GM13976 (cell line): ENCODE measurements at regions not wholly inside any gene's neighbourhood (a gene's known extent, or its start where the extent isn't known, plus 50 kb on each side); places are given as distances from the start of the nearest gene placed in this dataset.

Experiments
- DNase-seq: peaks from one replicate; pipeline ENCODE4 v3.0.0; 2012; ENCODE audit warnings: low spot score
- in situ Hi-C: fragments of 300-500 bp; cut with MboI; formaldehyde crosslinking; loops from one replicate; pipeline ENCODE4 v1.12.0; 2022; ENCODE audit warnings: low sequenced_read_pairs, mixed read lengths, inconsistent platforms; ENCODE audit not compliant: unreplicated experiment
- TF ChIP-seq, protein P1 (sequence below): IDR thresholded peaks from 2 replicates; pipeline ENCODE4 v1.5.1; 2012; ENCODE audit warnings: borderline replicate concordance, mild to moderate bottlenecking; ENCODE audit not compliant: insufficient read depth; ENCODE audit errors: extremely low read depth, missing control alignments, control extremely low read depth

DNA sequence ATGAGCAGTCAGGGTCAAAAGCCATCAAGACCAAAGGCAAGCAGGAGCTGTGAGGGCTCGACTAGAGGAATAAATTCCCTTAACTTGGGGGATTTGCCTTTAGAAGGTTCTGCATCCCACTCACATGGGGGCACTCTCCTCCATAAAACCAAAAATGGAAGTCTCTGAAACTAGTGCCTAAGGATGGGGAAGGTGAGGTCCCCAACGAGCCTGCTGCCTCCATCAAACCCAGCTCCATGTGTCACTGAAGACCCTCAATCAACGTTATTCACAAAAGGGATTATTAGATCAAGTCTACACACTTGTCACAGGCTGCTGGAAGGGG is 254.9 kb upstream of the NCKAP5 start:
- TF ChIP-seq, protein P1, sequence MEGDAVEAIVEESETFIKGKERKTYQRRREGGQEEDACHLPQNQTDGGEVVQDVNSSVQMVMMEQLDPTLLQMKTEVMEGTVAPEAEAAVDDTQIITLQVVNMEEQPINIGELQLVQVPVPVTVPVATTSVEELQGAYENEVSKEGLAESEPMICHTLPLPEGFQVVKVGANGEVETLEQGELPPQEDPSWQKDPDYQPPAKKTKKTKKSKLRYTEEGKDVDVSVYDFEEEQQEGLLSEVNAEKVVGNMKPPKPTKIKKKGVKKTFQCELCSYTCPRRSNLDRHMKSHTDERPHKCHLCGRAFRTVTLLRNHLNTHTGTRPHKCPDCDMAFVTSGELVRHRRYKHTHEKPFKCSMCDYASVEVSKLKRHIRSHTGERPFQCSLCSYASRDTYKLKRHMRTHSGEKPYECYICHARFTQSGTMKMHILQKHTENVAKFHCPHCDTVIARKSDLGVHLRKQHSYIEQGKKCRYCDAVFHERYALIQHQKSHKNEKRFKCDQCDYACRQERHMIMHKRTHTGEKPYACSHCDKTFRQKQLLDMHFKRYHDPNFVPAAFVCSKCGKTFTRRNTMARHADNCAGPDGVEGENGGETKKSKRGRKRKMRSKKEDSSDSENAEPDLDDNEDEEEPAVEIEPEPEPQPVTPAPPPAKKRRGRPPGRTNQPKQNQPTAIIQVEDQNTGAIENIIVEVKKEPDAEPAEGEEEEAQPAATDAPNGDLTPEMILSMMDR: no peak
- in situ Hi-C loops: no loop called here
- DNase-seq: no peak

GRCh38 chr2:133824869-133825268 is 256.6 kb upstream of the NCKAP5 start:
- in situ Hi-C loops: no loop called here
- no peak for DNase-seq
- TF ChIP-seq, protein P1: no peak

DNA sequence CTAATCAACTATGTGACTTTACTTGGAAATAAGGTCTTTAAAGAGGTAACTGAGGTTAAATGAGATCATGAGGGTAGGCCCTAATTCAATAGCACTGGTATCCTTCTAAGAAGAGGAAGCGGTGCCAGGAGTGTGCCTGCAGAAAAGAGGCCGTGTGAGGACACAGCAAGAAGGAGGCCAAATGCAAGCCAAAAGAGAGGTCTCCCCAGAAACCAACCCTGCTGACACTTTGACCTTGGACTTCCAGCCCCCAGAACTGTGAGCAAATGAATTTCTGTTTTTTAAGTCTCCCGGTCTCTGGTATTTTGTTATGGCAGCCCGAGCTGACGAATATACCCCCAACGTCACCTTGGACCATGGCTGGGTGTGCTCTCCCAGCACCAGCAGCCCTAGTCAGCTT is 257.5 kb upstream of the NCKAP5 start:
- in situ Hi-C loops: no loop called here
- TF ChIP-seq, protein P1: no peak
- DNase-seq: no peak

DNA sequence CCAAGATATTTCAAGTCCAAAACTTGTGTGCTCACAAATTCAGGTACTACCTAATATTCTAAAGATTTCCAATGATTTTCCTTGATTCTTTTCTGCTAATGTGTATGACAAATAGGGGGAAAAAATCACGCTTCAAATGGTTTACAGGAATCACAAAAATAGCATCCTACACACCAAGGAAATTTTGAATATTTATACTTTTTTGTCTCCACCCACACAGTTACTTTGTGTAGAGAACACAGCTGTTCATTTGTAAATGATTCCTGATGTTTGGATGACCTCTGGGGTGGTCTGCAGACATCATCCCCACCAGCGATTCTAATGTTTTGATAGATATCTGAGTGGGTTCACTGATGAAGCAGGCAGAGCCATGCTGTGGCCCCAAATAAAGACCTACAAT is 260.6 kb upstream of the NCKAP5 start:
- TF ChIP-seq, protein P1: no peak
- no peak for DNase-seq
- in situ Hi-C loops: no loop called here

- DNase-seq: no peak
- TF ChIP-seq, protein P1: no peak
- in situ Hi-C loops: no loop called here
These were observed 261.3 kb upstream of the NCKAP5 start for GRCh38 chr2:133829450-133830020.

DNA sequence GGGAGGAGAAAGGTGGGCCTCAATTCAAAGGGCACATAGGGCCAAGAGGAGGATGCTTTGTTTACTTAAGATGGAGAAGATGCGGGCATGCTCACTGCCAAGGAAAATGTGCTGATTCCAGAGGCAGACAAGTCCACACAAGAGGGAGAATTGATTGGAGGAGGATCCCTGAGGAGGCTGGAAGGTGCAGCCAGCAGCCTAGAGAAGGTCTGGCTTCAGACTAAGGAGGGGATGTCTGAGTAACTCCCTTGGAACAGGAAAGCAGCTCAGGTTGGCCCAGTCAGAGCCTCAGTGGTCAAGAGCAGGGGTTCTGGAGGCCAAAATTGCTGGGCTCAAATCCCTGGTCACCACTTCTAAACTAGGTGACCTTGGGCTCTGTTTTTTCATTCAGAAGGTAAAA is 265.5 kb upstream of the NCKAP5 start:
- in situ Hi-C loops: no loop called here
- no peak for DNase-seq
- TF ChIP-seq, protein P1: no peak
